GM12865 (cell line): ENCODE measurements at regions not wholly inside any gene's neighbourhood (a gene's known extent, or its start where the extent isn't known, plus 50 kb on each side); places are given as distances from the start of the nearest gene placed in this dataset.

ENCODE experiments used
- DNase-seq: peaks from one replicate; pipeline ENCODE4 v3.0.0; 2010; ENCODE audit warnings: low read depth
- H3K4me3 ChIP-seq: 2 replicates; pipeline ENCODE4 v1.5.1; 2011; ENCODE audit warnings: mild to moderate bottlenecking, low read depth, low read length, control low read depth
- CTCF ChIP-seq: IDR thresholded peaks from 2 replicates; pipeline ENCODE4 v1.5.1; 2011; ENCODE audit warnings: low read length, control low read depth, low read depth, inconsistent platforms; ENCODE audit not compliant: insufficient read depth; ENCODE audit errors: missing control alignments

- no peak for DNase-seq
- no peak overlapping the region for H3K4me3 ChIP-seq
- no peak for TF ChIP-seq CTCF
Measured at GRCh38 chr4:19592391-19592790, 659.3 kb upstream of the SLIT2 start.

- no peak for DNase-seq
- no peak for TF ChIP-seq CTCF
- H3K4me3 ChIP-seq: no peak overlapping the region
Measured at GRCh38 chr4:19583827-19584569, 667.7 kb upstream of the SLIT2 start.

DNA sequence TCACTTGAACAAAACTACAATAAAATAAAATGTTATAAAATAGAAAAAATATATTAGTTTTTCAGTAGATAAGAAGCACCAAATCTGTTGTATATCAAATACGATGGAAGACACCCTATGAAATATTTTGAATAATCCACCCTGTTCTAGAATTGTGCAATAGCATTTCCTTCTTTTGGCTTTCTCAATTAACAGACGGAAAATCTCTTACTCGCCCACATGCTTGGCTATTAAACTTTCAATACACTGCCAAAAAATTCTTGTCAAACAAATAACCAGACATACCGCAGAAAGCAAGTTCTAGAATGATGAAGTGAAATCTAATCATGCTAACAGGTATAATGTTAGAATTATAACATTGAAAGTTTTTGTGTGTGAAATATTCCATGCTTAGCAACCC, 671.6 kb upstream of the SLIT2 start:
- no peak for TF ChIP-seq CTCF
- DNase-seq: no peak
- no peak overlapping the region for H3K4me3 ChIP-seq

DNA sequence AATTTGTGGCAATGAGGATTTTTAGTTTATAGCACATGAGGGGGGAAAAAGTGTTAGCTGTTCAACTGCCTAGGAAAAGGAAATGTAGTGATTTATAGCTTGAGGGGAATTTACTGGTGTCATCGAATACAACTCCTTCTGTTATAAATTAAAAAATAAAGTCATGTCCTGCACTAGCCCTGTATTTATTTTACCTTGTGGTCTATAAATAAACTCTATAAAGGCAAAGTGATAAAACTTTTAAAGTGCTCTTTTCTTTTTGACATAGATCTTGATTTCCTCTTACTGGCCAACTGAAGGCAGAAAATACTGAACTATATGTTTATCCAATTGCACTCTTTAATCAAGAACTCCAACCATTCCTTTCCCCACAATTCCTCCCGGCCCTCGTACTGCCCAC, 672.1 kb upstream of the SLIT2 start:
- no peak for DNase-seq
- no peak overlapping the region for H3K4me3 ChIP-seq
- no peak for TF ChIP-seq CTCF

- DNase-seq: no peak
- TF ChIP-seq CTCF: no peak
- no peak overlapping the region for H3K4me3 ChIP-seq
Measured at GRCh38 chr4:19577097-19577496, 674.6 kb upstream of the SLIT2 start.

DNA sequence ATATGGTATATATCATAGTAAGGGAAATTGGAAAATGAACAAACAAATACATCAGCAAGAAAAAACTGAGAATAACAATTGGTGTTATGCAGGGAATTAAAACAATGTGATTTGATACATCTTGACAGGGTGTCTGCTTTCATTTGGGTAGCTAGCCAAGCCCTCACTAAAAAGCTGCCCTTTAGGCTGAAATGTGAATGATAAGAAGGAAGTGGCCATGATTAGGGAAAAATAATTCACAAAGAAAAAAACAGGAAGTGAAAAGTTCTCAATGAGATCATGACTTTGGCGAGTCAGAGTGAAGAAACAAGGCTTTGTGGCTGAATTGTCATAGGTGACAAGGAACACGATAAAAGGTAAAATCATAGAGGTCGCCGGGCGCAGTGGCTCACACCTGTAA, 675.8 kb upstream of the SLIT2 start:
- no peak for TF ChIP-seq CTCF
- DNase-seq: no peak
- no peak overlapping the region for H3K4me3 ChIP-seq

DNA sequence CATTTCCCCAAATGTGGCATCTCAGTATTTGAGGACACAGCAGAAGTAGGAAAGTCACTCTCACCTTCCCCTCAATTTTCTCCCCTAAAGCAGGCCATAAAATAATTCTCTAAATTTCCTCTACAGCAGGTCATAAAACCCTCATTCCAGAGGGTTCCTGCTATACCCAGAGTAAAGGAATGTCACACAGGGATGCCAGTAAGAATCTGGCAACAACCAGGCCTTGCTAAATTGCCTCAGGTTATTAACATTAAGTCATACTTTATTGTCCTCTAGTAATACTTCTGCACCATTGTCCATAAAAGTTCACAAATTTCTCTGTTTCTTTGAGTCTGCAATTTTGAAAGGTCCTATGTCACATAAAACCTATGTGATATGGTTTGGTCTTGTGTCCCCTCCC, 685.7 kb upstream of the SLIT2 start:
- H3K4me3 ChIP-seq: no peak overlapping the region
- DNase-seq: no peak
- no peak for TF ChIP-seq CTCF
